ENCODE measurements at regions not wholly inside any gene's neighbourhood (a gene's known extent, or its start where the extent isn't known, plus 50 kb on each side); places are given as distances from the start of the nearest gene placed in this dataset.

- H3K36me3 ChIP-seq (replicated peaks in 1 of 2; ENCODE audit: control insufficient read depth in 1 of 2, insufficient read depth in 2 of 2, low read length in 2 of 2): no peaks in the 10 kb centered on the region
- no peak overlapping the region for H3K9ac ChIP-seq (ENCODE audit: insufficient read depth, low read length, poor library complexity, severe bottlenecking)
- Mint-ChIP-seq H3K36me3 (no peaks in the 10 kb centered on the region), H3K4me3 (no peak overlapping the region), H3K9me3 (peaks cover 0 to 12% (median 0%) of the 10 kb centered on the region in 7 donors), H3K27me3 (ENCODE audit: low read depth in 3 of 3) (peaks cover 0 to 8% (median 0%) of the 10 kb centered on the region in 3 donors), H3K4me1 (no peaks in the 10 kb centered on the region), H3K27ac (no peak overlapping the region)
- no peak overlapping the region for H2AFZ ChIP-seq (ENCODE audit: insufficient read depth, low read depth, low read length, poor library complexity, severe bottlenecking)
- H3K4me3 ChIP-seq (replicated peaks in 1 of 3; ENCODE audit: low read depth in 2 of 3, low read length in 3 of 3): no peak overlapping the region
- no peaks in the 10 kb centered on the region for H4K20me1 ChIP-seq (ENCODE audit: insufficient read depth, low read length)
- H3K27me3 ChIP-seq (ENCODE audit: control insufficient read depth in 2 of 2, insufficient read depth in 2 of 2, low read length in 2 of 2): no peaks in the 10 kb centered on the region
- H3K79me2 ChIP-seq (ENCODE audit: insufficient read depth, low read length): no peaks in the 10 kb centered on the region
- H3K9me3 ChIP-seq (replicated peaks in 1 of 2; ENCODE audit: control insufficient read depth in 1 of 2, insufficient read depth in 1 of 2, low read length in 2 of 2): no peaks in the 10 kb centered on the region
- no peaks in the 10 kb centered on the region for H3K4me1 ChIP-seq (ENCODE audit: control insufficient read depth in 1 of 2, insufficient read depth in 2 of 2, low read length in 2 of 2)
- no peak overlapping the region for H3K27ac ChIP-seq (ENCODE audit: low read depth in 1 of 2, low read length in 2 of 2)
- H3K4me2 ChIP-seq (replicated peaks; ENCODE audit: extremely low read depth, low read length, poor library complexity, severe bottlenecking): no peak overlapping the region
- WGBS (ENCODE audit: insufficient coverage): 94% methylated on average over 1 of the region's 7 CpGs
- no peak for DNase-seq
- intact Hi-C loops (cut with micrococcal nuclease): no loop called here
- TF ChIP-seq CTCF (IDR thresholded peaks at IDR 0.05): no peak
These were observed 54.4 kb downstream of the TLCD4 start for GRCh38 chr1:95171270-95172245.

GRCh38 chr1:95176861-95177260 is 57.1 kb upstream of the RWDD3 start:
- no peaks in the 10 kb centered on the region for H3K36me3 Mint-ChIP-seq
- H3K27ac ChIP-seq (ENCODE audit: low read depth in 1 of 2, low read length in 2 of 2): no peak overlapping the region
- no peak overlapping the region for H3K9ac ChIP-seq (ENCODE audit: insufficient read depth, low read length, poor library complexity, severe bottlenecking)
- peaks cover 5% of the 10 kb centered on the region for H3K4me1 Mint-ChIP-seq
- H3K79me2 ChIP-seq (ENCODE audit: insufficient read depth, low read length): no peaks in the 10 kb centered on the region
- H3K36me3 ChIP-seq (replicated peaks in 1 of 2; ENCODE audit: control insufficient read depth in 1 of 2, insufficient read depth in 2 of 2, low read length in 2 of 2): no peaks in the 10 kb centered on the region
- no peaks in the 10 kb centered on the region for H3K4me1 ChIP-seq (ENCODE audit: control insufficient read depth in 1 of 2, insufficient read depth in 2 of 2, low read length in 2 of 2)
- no peaks in the 10 kb centered on the region for H3K27me3 ChIP-seq (ENCODE audit: control insufficient read depth in 2 of 2, insufficient read depth in 2 of 2, low read length in 2 of 2)
- intact Hi-C loops (cut with micrococcal nuclease): no loop called here
- H2AFZ ChIP-seq (ENCODE audit: insufficient read depth, low read depth, low read length, poor library complexity, severe bottlenecking): no peak overlapping the region
- no peaks in the 10 kb centered on the region for H4K20me1 ChIP-seq (ENCODE audit: insufficient read depth, low read length)
- no peak for DNase-seq
- H3K4me2 ChIP-seq (replicated peaks; ENCODE audit: extremely low read depth, low read length, poor library complexity, severe bottlenecking): no peak overlapping the region
- peaks cover 0 to 5% (median 0%) of the 10 kb centered on the region in 7 donors for H3K9me3 Mint-ChIP-seq
- no peak overlapping the region for H3K4me3 Mint-ChIP-seq
- TF ChIP-seq CTCF (IDR thresholded peaks at IDR 0.05): no peak
- peaks cover 0 to 3% (median 0%) of the 10 kb centered on the region in 3 donors for H3K27me3 Mint-ChIP-seq (ENCODE audit: low read depth in 3 of 3)
- H3K9me3 ChIP-seq (replicated peaks in 1 of 2; ENCODE audit: control insufficient read depth in 1 of 2, insufficient read depth in 1 of 2, low read length in 2 of 2): no peaks in the 10 kb centered on the region
- no peak overlapping the region for H3K27ac Mint-ChIP-seq
- no peak overlapping the region for H3K4me3 ChIP-seq (replicated peaks in 1 of 3; ENCODE audit: low read depth in 2 of 3, low read length in 3 of 3)
